Adrenal gland (tissue), 5 donors: ENCODE measurements at regions not wholly inside any gene's neighbourhood (a gene's known extent, or its start where the extent isn't known, plus 50 kb on each side); places are given as distances from the start of the nearest gene placed in this dataset.

Source experiments
- POLR2A ChIP-seq, 2 donors: fragments of 450-650 bp; IDR thresholded peaks; one replicate each; pipeline ENCODE4 v1.6.1; 2017; ENCODE audit warnings: antibody characterized with exemption in 2 of 2, mild to moderate bottlenecking in 2 of 2, moderate library complexity in 1 of 2
- TF ChIP-seq, protein P1 (sequence below), 6 experiments: fragments of 450-650 bp in 4 of 6; fragments of 200-600 bp in 2 of 6; sonication (generic) in 1 of 6; IDR thresholded peaks; 1 replicate in 5 of 6; 2 replicates in 1 of 6; pipeline versions ENCODE4 v1.5.1 to v1.8.0; 2016 to 2021; ENCODE audit warnings: antibody characterized with exemption in 6 of 6, mild to moderate bottlenecking in 2 of 6, moderate library complexity in 1 of 6
- donor health status: DM: no; HTN: no; CAD: no.

- TF ChIP-seq, protein P1, sequence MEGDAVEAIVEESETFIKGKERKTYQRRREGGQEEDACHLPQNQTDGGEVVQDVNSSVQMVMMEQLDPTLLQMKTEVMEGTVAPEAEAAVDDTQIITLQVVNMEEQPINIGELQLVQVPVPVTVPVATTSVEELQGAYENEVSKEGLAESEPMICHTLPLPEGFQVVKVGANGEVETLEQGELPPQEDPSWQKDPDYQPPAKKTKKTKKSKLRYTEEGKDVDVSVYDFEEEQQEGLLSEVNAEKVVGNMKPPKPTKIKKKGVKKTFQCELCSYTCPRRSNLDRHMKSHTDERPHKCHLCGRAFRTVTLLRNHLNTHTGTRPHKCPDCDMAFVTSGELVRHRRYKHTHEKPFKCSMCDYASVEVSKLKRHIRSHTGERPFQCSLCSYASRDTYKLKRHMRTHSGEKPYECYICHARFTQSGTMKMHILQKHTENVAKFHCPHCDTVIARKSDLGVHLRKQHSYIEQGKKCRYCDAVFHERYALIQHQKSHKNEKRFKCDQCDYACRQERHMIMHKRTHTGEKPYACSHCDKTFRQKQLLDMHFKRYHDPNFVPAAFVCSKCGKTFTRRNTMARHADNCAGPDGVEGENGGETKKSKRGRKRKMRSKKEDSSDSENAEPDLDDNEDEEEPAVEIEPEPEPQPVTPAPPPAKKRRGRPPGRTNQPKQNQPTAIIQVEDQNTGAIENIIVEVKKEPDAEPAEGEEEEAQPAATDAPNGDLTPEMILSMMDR (IDR thresholded peaks at IDR 0.05): no peak
- no peak for TF ChIP-seq POLR2A (IDR thresholded peaks at IDR 0.05)
These were observed 50.1 kb upstream of the CDKN2AIP start for GRCh38 chr4:183394166-183394951.
